ENCODE measurements at regions not wholly inside any gene's neighbourhood (a gene's known extent, or its start where the extent isn't known, plus 50 kb on each side); places are given as distances from the start of the nearest gene placed in this dataset.

DNA sequence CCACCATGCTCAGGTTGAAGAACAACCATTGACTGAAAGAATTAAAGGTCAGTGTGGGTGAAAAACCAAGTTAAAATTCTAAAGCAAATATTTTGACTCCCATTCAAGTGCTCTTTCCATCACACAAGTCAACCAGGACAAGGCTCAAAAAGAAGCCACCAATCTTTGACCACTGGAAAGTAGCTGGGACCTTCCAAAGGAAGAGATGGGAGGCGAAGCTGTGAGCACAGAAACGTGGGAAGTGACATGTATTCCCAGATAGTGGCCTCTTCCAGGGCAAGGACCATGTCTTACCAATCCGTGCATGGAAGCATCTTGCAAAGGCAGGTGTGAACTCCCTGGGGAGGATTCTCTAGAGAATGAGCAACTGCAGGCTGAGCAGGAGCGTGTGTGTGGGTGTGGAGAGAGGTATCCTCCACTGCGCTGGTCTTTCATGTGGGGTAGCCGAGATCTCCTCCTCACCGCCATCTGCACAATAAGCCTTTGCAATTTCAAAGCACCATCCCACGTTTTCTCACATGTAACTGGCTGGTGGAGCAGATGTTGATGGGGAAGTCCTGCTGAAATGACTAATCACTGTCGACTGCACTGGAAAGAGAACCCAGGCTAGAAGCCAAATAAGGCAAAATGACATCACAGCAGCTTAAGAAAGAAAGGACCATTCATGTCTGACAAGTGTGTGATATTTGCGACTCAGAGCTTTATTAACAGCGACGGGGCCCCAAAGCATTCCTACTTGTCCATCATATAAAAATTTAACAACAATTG, 189.4 kb upstream of the RREB1 start:
- no peak for DNase-seq

- no peak for DNase-seq
Observed at GRCh38 chr6:6919173-6919572, 188.6 kb upstream of the RREB1 start.

GRCh38 chr6:6920114-6920986, 187.4 kb upstream of the RREB1 start:
- DNase-seq: no peak

DNA sequence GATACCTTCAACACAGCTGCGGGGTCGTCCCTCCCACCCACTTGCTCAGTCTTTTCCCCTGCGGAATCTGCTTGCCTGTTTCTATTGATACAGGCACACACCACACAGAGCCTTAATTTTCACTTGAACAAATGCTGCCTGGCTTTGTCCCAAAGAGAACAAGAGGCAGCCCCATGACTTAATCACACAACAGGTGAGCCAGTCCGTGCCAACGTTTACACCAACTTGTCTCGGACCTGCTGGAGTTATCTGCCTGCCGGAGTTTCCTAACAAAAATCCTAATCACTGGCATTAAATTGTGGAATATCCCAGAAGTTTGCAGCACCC, 186.8 kb upstream of the RREB1 start:
- DNase-seq: no peak

GRCh38 chr6:6922166-6922565, 185.6 kb upstream of the RREB1 start:
- DNase-seq: no peak

- no peak for DNase-seq
Observed at GRCh38 chr6:6923605-6924004, 184.2 kb upstream of the RREB1 start.

DNA sequence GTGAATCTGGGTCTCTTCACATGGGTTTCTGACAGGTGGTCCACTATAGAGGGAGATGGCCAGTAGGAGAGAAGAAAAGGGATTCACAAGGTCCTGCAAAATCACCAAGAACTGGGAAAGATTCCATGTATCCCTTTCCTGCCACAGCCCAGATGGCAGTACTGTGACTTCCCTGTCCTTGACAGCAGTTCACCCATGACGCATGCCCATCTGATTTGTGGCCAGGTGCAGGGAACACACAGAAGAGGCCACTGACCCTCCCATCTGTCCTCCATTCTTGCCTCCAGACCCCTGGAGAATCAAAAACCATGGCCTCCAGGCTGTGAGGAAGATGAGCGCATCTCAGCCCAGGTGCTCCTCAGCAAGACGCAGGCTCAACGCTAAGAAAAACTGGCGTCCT, 183.1 kb upstream of the RREB1 start:
- no peak for DNase-seq

DNA sequence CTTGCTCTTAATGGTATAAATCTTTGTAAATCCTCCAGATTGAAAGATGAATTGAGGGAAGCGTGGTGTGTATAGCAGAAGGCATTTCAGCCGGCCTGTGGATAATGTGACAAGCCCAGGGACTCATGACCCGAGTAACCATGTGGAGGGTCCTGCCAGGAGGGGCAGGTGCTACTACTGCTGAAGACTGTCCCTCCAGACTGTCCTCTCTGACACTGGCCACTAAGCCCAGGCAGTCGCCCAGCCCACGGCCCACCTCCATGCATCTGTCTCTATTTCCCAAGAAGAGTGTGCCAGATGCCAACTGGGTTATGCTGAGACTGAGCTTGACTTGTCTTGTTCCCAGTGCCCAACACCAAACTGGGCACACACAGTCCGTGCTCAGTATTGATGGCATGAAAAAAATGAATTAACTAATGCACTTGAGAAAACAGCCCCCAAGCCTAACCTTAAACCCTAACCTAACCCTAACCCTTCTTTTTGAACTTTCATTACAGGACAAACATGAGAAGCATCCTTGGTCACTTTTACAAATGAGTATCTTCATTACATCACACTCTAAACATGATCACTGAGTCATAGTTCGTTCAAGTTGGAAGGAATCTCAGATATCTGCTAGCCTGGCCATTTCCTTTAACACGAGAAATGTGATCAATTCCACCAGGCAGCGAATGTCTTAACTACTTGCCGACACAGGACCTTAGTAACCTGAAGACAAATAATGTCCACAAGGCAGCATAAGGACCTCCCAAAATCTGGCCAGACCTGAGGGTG, 182.2 kb upstream of the RREB1 start:
- no peak for DNase-seq

DNA sequence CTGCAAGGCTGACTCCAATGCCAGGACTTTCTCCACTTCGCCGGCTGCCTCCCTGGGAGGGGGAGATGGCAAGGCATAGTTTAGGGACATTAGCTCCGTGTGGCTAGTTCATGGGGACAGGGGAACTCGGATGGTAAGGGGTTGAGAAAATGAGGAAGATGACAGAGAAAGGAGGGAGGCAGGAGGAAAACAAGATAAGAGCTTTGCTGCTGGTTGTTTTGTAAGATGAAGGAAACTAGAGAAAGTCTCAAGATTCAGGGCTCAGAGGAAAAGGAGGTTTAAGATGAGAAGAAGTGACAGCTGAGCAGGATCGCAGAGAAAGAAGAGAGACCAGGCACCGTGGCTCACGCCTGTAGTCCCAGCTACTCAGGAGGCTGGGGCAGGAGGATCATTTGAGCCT, 180.9 kb upstream of the RREB1 start:
- no peak for DNase-seq

GRCh38 chr6:6927521-6928361, 180.0 kb upstream of the RREB1 start:
- no peak for DNase-seq

DNA sequence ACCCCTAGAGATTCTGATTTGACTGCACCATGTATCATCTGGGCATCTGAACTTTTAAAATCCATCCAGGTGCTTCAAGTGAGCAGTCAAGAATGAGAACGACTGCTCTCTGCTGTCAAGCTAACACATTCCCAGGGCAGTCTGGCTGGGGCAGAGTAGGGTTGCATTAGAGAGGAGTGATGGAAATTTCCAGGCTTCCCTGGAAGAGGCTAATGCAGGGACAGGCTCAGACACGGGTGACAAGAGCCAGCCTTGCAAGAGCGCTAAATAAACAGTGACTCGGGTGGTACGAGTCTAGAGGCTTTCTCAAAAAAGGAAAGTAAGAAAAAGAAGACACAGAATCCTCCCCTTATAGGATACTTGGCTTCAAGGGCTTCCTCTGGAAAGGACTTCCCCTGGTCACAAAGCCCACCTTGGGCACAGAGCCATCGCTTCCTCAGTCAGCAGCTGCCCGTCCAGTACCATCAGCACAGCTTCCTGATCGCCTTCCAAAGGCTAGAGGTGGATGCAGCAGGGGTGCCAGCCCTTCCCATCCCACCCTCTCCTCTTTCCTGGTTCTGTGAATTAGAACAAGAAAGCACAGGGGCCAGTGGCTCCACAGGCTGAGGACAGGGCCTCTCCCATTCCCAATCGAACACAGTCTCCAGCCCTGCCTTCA, 177.4 kb upstream of the RREB1 start:
- no peak for DNase-seq

DNA sequence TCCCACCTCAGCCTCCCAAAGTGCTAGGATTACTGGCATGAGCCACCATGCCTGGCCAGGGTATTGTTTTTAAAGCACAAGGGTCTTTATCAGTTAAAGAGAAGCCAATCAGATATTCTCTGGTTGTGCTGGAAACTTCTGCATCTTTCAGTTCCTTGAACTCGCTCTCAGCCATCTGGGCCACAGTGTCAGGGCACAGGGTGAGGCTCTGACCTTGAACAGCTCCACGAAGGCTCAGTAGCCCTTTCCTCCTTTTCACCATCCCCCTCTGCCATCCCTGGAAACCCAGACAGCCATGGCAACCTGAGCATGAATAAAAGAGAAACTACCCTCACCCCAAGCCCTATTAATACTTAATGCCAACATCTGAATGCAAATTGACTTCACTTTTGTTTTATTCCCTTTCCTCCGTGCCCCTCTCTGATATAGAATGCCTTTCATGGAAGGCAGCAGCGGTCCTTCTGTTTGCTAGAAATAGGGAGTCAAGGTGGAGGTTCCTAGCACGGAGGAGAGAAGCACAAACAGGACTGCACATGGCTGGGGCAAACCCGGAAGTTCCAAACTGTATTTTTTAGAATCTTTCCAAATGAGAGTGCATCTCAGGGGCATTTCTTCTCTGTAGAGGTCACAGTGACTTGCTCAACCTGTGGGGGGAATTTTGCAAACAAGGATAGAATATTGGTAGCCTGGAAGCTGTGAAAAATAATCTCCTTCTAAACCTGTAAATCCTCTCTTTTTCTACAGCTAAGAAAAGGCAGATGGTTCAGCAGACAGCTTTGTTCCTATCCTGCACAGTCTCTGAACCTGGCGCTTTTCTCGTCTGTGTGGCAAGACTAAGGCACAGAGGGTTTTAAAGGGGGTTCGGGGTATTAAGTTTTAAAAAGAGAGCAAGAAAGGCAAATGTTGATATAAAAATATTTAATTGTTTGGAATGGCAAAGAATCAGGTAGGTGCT, 176.4 kb upstream of the RREB1 start:
- DNase-seq: no peak

DNA sequence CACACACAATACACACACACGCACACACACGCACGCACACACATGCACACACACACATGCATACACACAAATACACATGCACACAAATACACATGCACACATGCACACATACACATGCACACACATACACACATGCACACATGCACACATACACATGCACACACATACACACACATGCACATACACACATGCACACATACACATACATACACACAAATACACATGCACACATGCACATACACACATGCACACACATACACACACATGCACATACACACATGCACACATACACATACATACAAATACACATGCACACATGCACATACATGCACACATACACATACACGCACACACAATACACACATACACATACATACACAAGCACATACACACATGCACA, 175.4 kb upstream of the RREB1 start:
- no peak for DNase-seq

DNA sequence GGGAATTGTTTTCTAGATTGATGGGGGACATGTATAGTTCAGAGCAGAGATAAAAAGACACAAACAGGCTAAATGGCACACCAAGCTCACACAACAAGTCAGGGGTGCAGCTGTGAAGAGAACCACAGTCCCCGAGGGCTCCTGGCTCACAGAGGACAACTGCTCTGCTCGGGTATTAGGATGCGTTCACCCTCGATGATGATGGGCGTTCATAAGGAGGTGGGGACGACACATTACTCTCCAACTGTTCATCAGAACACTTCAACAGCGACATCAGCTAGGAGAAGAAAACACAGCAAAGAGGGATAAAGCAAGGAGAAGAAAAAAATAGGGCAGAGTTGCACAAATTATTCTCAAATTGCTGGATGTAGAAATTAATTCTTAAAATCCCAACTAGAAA, 174.8 kb upstream of the RREB1 start:
- DNase-seq: no peak

GRCh38 chr6:6940031-6941025, 167.4 kb upstream of the RREB1 start:
- no peak for DNase-seq

GRCh38 chr6:6941201-6941600, 166.6 kb upstream of the RREB1 start:
- no peak for DNase-seq

DNA sequence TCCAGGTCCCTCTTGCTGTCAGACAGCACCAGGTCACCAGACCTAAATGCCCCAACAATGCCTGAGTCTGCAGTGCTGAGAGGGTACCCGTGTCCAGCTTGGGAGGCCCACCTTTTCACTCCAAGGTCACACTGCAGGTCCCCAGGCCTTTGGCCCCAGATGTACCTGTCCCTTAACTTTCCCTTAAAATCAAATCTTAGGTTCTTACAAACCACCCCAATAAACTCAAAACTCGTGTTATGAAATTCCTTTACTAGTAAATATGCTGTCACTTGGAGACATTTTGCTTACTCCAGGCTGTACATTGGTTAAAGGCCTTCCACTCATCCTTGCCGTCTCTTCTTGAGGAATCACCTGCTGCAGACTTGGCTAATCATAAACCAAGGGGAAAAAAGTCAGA, 165.7 kb upstream of the RREB1 start:
- no peak for DNase-seq

- no peak for DNase-seq
Observed at GRCh38 chr6:6942831-6943230, 164.9 kb upstream of the RREB1 start.

GRCh38 chr6:6943421-6943820, 164.3 kb upstream of the RREB1 start:
- no peak for DNase-seq

Measured in left kidney (tissue), 1 donor.